Vagina (tissue), 2 donors: ENCODE measurements at regions not wholly inside any gene's neighbourhood (a gene's known extent, or its start where the extent isn't known, plus 50 kb on each side); places are given as distances from the start of the nearest gene placed in this dataset.

Source experiments
- POLR2A ChIP-seq, 2 donors: fragments of 450-650 bp; IDR thresholded peaks; one replicate each; pipeline ENCODE4 v1.6.1; 2017; ENCODE audit warnings: antibody characterized with exemption in 2 of 2, mild to moderate bottlenecking in 2 of 2, moderate library complexity in 2 of 2
- POLR2AphosphoS5 ChIP-seq, 2 donors: sonication (generic); formaldehyde crosslinking; IDR thresholded peaks; one replicate each; pipeline ENCODE4 v1.9.0; 2017; ENCODE audit warnings: antibody characterized with exemption in 2 of 2, mild to moderate bottlenecking in 2 of 2, low read depth in 1 of 2; ENCODE audit not compliant: insufficient read depth in 1 of 2
- TF ChIP-seq, protein P1 (sequence below), 3 experiments: fragments of 450-650 bp in 2 of 3; fragments of 200-600 bp in 1 of 3; sonication (generic) in 1 of 3; IDR thresholded peaks; one replicate each; pipeline ENCODE4 v1.5.1; 2017 to 2019; ENCODE audit warnings: antibody characterized with exemption in 3 of 3, mild to moderate bottlenecking in 2 of 3, moderate library complexity in 2 of 3

DNA sequence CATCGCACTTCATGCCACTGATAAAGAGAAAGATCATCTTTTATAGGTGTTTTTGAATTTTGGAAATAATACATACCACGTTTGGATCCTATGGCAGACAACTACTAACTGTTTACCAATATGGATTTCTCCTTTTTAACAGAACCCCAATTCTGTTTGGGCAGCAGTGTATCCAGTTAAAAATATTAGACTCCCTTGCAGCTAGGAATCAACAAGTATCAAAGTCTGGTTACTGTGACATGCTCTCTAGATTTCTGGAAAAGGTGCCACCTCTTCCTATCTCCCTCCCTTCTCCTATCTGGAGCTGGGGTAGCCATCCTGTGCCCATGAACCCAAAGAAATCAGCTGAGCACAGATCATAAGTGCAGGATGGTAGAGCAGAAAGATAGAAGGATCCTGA, 54.1 kb upstream of the DTNBP1 start:
- TF ChIP-seq POLR2A (IDR thresholded peaks at IDR 0.05) (no peak), POLR2AphosphoS5 (IDR thresholded peaks at IDR 0.05; ENCODE audit: insufficient read depth in 1 of 2, low read depth in 1 of 2) (no peak)
- TF ChIP-seq, protein P1, sequence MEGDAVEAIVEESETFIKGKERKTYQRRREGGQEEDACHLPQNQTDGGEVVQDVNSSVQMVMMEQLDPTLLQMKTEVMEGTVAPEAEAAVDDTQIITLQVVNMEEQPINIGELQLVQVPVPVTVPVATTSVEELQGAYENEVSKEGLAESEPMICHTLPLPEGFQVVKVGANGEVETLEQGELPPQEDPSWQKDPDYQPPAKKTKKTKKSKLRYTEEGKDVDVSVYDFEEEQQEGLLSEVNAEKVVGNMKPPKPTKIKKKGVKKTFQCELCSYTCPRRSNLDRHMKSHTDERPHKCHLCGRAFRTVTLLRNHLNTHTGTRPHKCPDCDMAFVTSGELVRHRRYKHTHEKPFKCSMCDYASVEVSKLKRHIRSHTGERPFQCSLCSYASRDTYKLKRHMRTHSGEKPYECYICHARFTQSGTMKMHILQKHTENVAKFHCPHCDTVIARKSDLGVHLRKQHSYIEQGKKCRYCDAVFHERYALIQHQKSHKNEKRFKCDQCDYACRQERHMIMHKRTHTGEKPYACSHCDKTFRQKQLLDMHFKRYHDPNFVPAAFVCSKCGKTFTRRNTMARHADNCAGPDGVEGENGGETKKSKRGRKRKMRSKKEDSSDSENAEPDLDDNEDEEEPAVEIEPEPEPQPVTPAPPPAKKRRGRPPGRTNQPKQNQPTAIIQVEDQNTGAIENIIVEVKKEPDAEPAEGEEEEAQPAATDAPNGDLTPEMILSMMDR (IDR thresholded peaks at IDR 0.05), result no peak
